GM04504 (cell line): ENCODE measurements at regions not wholly inside any gene's neighbourhood (a gene's known extent, or its start where the extent isn't known, plus 50 kb on each side); places are given as distances from the start of the nearest gene placed in this dataset.
"Not testable (repeated sequence)": the region's sequence is repeated elsewhere in the genome, so short reads cannot be mapped to it uniquely, and the experiment has no call there.

Experiments
- DNase-seq: peaks from one replicate; pipeline ENCODE4 v3.0.0-alpha.2; 2012; ENCODE audit warnings: low read depth

- DNase-seq, result no peak
These were observed 867.6 kb downstream of the SORCS1 start for GRCh38 chr10:106296750-106297392.

GRCh38 chr10:106284802-106285587, 879.5 kb downstream of the SORCS1 start:
- DNase-seq, result peak; percentile 0

GRCh38 chr10:106280896-106281460, 883.5 kb downstream of the SORCS1 start:
- no peak for DNase-seq

GRCh38 chr10:106278383-106278782, 886.1 kb downstream of the SORCS1 start:
- no peak for DNase-seq

- no peak for DNase-seq
These were observed 893.3 kb downstream of the SORCS1 start for GRCh38 chr10:106271237-106271636.

GRCh38 chr10:106268000-106268399, 896.5 kb downstream of the SORCS1 start:
- DNase-seq, result no peak

GRCh38 chr10:106267591-106267990, 896.9 kb downstream of the SORCS1 start:
- DNase-seq, result no peak

- not testable (repeated sequence) for DNase-seq
These were observed 907.1 kb downstream of the SORCS1 start for GRCh38 chr10:106257432-106257831.

GRCh38 chr10:106255111-106255678, 909.3 kb downstream of the SORCS1 start:
- DNase-seq, result no peak

GRCh38 chr10:106254071-106254470, 910.4 kb downstream of the SORCS1 start:
- no peak for DNase-seq

GRCh38 chr10:106252541-106252940, 912.0 kb downstream of the SORCS1 start:
- no peak for DNase-seq

GRCh38 chr10:106251573-106251972, 912.9 kb downstream of the SORCS1 start:
- no peak for DNase-seq

GRCh38 chr10:106242301-106242700, 922.2 kb downstream of the SORCS1 start:
- no peak for DNase-seq

- DNase-seq, result no peak
These were observed 937.7 kb downstream of the SORCS1 start for GRCh38 chr10:106226828-106227227.

- DNase-seq, result no peak
These were observed 938.4 kb downstream of the SORCS1 start for GRCh38 chr10:106226142-106226541.

- DNase-seq, result no peak
These were observed 939.8 kb downstream of the SORCS1 start for GRCh38 chr10:106224676-106225075.

GRCh38 chr10:106217627-106218026, 946.9 kb downstream of the SORCS1 start:
- DNase-seq, result no peak

- DNase-seq, result no peak
These were observed 948.4 kb downstream of the SORCS1 start for GRCh38 chr10:106216085-106216484.

GRCh38 chr10:106214243-106214642, 950.3 kb downstream of the SORCS1 start:
- no peak for DNase-seq

GRCh38 chr10:106213493-106213892, 951.0 kb downstream of the SORCS1 start:
- no peak for DNase-seq

GRCh38 chr10:106198275-106198674, 966.2 kb downstream of the SORCS1 start:
- no peak for DNase-seq

- no peak for DNase-seq
These were observed 975.2 kb downstream of the SORCS1 start for GRCh38 chr10:106189292-106189691.

GRCh38 chr10:106185951-106186350, 978.6 kb downstream of the SORCS1 start:
- no peak for DNase-seq
